Astrocyte (in vitro differentiated cells and primary cell): ENCODE measurements at regions not wholly inside any gene's neighbourhood (a gene's known extent, or its start where the extent isn't known, plus 50 kb on each side); places are given as distances from the start of the nearest gene placed in this dataset.

Source experiments
- DNase-seq: peaks from one replicate; pipeline ENCODE4 v3.0.0-alpha.2; 2010; ENCODE audit warnings: low read depth
- FAIRE-seq: peaks from 2 replicates; lab custom pipeline; 2011; peaks lifted over from hg19 to GRCh38; lab: Jason Lieb, UNC
- H2AFZ ChIP-seq: 2 replicates; pipeline ENCODE4 v1.6.0; 2012; ENCODE audit warnings: low read depth, low read length, inconsistent platforms
- H3K27ac ChIP-seq: 2 replicates; pipeline ENCODE4 v1.5.1; 2011; ENCODE audit warnings: low read depth, low read length, inconsistent platforms
- H3K27me3 ChIP-seq: 2 replicates; pipeline ENCODE4 v1.6.0; 2011; ENCODE audit warnings: low read length, inconsistent platforms; ENCODE audit not compliant: insufficient read depth
- H3K36me3 ChIP-seq: 2 replicates; pipeline ENCODE4 v1.5.1; 2011; ENCODE audit warnings: low read length, inconsistent platforms; ENCODE audit not compliant: insufficient read depth
- H3K4me1 ChIP-seq: 2 replicates; pipeline ENCODE4 v1.5.1; 2011; ENCODE audit warnings: low read length, inconsistent platforms; ENCODE audit not compliant: insufficient read depth
- H3K4me2 ChIP-seq: 2 replicates; pipeline ENCODE4 v1.6.0; 2012; ENCODE audit warnings: low read length, inconsistent platforms
- H3K4me3 ChIP-seq: 2 replicates; pipeline ENCODE4 v1.5.1; 2011; ENCODE audit warnings: low read depth, mild to moderate bottlenecking, low read length, inconsistent platforms; ENCODE audit not compliant: insufficient read depth
- H3K79me2 ChIP-seq: 2 replicates; pipeline ENCODE4 v1.6.0; 2012; ENCODE audit warnings: mild to moderate bottlenecking, low read length, inconsistent platforms; ENCODE audit not compliant: insufficient read depth
- H3K9ac ChIP-seq: 2 replicates; pipeline ENCODE4 v1.6.0; 2012; ENCODE audit warnings: mild to moderate bottlenecking, low read length, inconsistent platforms
- H3K9me3 ChIP-seq: 2 replicates; pipeline ENCODE4 v1.5.1; 2012; ENCODE audit warnings: low read depth, mild to moderate bottlenecking, low read length, inconsistent platforms; ENCODE audit not compliant: insufficient read depth
- H4K20me1 ChIP-seq: 2 replicates; pipeline ENCODE4 v1.6.0; 2012; ENCODE audit warnings: low read length, inconsistent platforms; ENCODE audit not compliant: insufficient read depth
- H3K27ac Mint-ChIP-seq: one replicate; pipeline ENCODE4 v1.8.0; 2021; ENCODE audit warnings: mild to moderate bottlenecking, mixed read lengths; ENCODE audit not compliant: unreplicated experiment
- H3K27me3 Mint-ChIP-seq: one replicate; pipeline ENCODE4 v1.8.0; 2021; ENCODE audit warnings: low read depth, mixed read lengths; ENCODE audit not compliant: unreplicated experiment
- H3K36me3 Mint-ChIP-seq: one replicate; pipeline ENCODE4 v1.8.0; 2021; ENCODE audit warnings: low read depth, mixed read lengths; ENCODE audit not compliant: unreplicated experiment
- H3K4me1 Mint-ChIP-seq: one replicate; pipeline ENCODE4 v1.8.0; 2021; ENCODE audit warnings: low read depth, mixed read lengths; ENCODE audit not compliant: unreplicated experiment
- H3K4me3 Mint-ChIP-seq: one replicate; pipeline ENCODE4 v1.8.0; 2021; ENCODE audit warnings: mild to moderate bottlenecking, moderate library complexity, mixed read lengths; ENCODE audit not compliant: unreplicated experiment
- H3K9me3 Mint-ChIP-seq: one replicate; pipeline ENCODE4 v1.8.0; 2021; ENCODE audit warnings: mild to moderate bottlenecking, mixed read lengths; ENCODE audit not compliant: unreplicated experiment
- EZH2 ChIP-seq: IDR thresholded peaks from 2 replicates; pipeline ENCODE4 v1.6.1; 2012; ENCODE audit warnings: mild to moderate bottlenecking, low read length, inconsistent platforms; ENCODE audit not compliant: insufficient read depth
- TF ChIP-seq, protein P1 (sequence below): IDR thresholded peaks from 2 replicates; pipeline ENCODE4 v1.5.1; 2011; ENCODE audit warnings: low read depth, mild to moderate bottlenecking, inconsistent platforms, low read length, moderate library complexity; ENCODE audit not compliant: insufficient read depth

DNA sequence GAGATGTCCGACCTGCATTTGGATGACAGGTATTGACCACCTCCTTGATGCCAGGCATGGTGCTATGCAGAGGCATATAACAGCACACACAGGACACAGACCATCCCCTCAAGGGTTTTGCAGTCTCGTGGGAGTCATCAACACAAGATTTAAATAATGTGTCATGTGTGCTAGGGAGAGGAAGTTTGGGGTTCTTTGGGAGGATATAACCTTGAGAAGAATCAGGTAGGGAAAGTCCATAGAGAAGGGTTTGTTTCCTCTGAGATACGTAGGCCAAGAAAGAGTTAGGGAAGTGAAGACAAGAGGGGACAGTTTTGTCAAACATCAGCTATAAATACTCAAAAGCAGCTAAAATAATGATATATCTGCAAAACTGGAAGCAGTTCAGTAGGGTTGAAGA, 215.9 kb upstream of the RBFOX1 start:
- H3K9me3 ChIP-seq, result peaks cover 4% of the 10 kb centered on the region
- no peaks in the 10 kb centered on the region for H3K4me1 ChIP-seq
- no peak overlapping the region for H3K27ac ChIP-seq
- Mint-ChIP-seq H3K4me3 (no peak overlapping the region), H3K4me1 (no peaks in the 10 kb centered on the region), H3K27me3 (peaks cover 4% of the 10 kb centered on the region), H3K36me3 (no peaks in the 10 kb centered on the region), H3K9me3 (no peaks in the 10 kb centered on the region), H3K27ac (no peak overlapping the region)
- H3K36me3 ChIP-seq, result no peaks in the 10 kb centered on the region
- no peak overlapping the region for H3K9ac ChIP-seq
- no peaks in the 10 kb centered on the region for H3K79me2 ChIP-seq
- H3K4me3 ChIP-seq, result no peak overlapping the region
- TF ChIP-seq, protein P1, sequence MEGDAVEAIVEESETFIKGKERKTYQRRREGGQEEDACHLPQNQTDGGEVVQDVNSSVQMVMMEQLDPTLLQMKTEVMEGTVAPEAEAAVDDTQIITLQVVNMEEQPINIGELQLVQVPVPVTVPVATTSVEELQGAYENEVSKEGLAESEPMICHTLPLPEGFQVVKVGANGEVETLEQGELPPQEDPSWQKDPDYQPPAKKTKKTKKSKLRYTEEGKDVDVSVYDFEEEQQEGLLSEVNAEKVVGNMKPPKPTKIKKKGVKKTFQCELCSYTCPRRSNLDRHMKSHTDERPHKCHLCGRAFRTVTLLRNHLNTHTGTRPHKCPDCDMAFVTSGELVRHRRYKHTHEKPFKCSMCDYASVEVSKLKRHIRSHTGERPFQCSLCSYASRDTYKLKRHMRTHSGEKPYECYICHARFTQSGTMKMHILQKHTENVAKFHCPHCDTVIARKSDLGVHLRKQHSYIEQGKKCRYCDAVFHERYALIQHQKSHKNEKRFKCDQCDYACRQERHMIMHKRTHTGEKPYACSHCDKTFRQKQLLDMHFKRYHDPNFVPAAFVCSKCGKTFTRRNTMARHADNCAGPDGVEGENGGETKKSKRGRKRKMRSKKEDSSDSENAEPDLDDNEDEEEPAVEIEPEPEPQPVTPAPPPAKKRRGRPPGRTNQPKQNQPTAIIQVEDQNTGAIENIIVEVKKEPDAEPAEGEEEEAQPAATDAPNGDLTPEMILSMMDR, result no peak
- TF ChIP-seq EZH2, result no peak
- no peak overlapping the region for H2AFZ ChIP-seq
- H4K20me1 ChIP-seq, result no peaks in the 10 kb centered on the region
- no peaks in the 10 kb centered on the region for H3K27me3 ChIP-seq
- FAIRE-seq, result no peak
- H3K4me2 ChIP-seq, result no peak overlapping the region
- DNase-seq, result no peak

DNA sequence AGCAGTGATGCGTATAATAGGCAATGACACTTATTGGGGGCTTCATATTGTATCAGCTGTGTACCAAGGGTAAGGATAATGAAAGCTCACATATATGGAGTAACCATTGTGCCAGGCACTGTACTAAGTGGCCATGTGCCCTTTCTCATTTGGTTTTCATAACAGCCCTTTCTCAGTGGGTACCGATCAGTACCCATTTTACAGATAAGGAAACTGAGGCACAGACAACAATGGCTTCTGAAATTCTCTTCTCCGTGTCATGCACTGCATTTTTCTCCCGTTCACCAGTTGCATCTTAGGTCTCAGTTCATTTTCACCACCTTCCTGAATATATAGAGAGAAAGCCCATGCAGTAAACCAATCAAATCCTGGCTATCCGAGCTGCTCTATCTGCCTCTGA, 216.7 kb upstream of the RBFOX1 start:
- H3K36me3 Mint-ChIP-seq, result no peaks in the 10 kb centered on the region
- H3K9me3 Mint-ChIP-seq, result no peaks in the 10 kb centered on the region

DNA sequence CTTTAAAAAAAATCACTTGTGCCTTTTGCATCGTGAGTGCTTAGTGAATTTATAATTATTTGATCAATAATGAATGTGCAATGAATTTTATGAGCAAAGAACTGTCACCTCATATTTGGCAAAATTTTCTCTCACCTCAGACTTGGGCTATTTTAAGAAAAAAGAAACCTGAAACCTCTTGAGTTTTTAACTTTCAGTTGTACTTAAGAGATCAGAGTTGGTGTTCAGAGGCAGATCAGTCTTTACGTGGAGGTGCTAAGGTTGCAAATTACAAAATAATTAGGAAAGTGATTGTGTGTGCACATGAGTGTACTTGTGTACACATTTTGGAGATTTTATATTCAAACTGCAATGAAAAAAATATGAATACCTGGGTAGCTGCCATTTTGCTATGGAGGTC, 218.7 kb upstream of the RBFOX1 start:
- Mint-ChIP-seq H3K27ac (no peak overlapping the region), H3K4me3 (no peak overlapping the region), H3K36me3 (no peaks in the 10 kb centered on the region), H3K9me3 (no peaks in the 10 kb centered on the region), H3K27me3 (peaks cover 4% of the 10 kb centered on the region), H3K4me1 (no peaks in the 10 kb centered on the region)
- Histone ChIP-seq H3K4me3 (no peak overlapping the region), H3K4me1 (no peaks in the 10 kb centered on the region), H3K4me2 (no peak overlapping the region), H3K9me3 (peaks cover 2% of the 10 kb centered on the region), H2AFZ (no peak overlapping the region), H4K20me1 (no peaks in the 10 kb centered on the region), H3K36me3 (no peaks in the 10 kb centered on the region), H3K27me3 (no peaks in the 10 kb centered on the region), H3K9ac (no peak overlapping the region), H3K79me2 (no peaks in the 10 kb centered on the region), H3K27ac (no peak overlapping the region)
- no peak for DNase-seq
- TF ChIP-seq EZH2, result no peak
- TF ChIP-seq, protein P1, result no peak
- FAIRE-seq, result no peak

More for the DNA sequence above, 216.7 kb upstream of the RBFOX1 start:
- Histone ChIP-seq H2AFZ (no peak overlapping the region), H3K27me3 (no peaks in the 10 kb centered on the region), H3K36me3 (no peaks in the 10 kb centered on the region), H3K9ac (no peak overlapping the region), H3K4me3 (no peak overlapping the region), H3K9me3 (peaks cover 4% of the 10 kb centered on the region), H3K27ac (no peak overlapping the region), H4K20me1 (no peaks in the 10 kb centered on the region), H3K4me2 (no peak overlapping the region), H3K79me2 (no peaks in the 10 kb centered on the region), H3K4me1 (no peaks in the 10 kb centered on the region)
- DNase-seq, result no peak
- Mint-ChIP-seq H3K4me3 (no peak overlapping the region), H3K27ac (no peak overlapping the region), H3K27me3 (peaks cover 4% of the 10 kb centered on the region), H3K4me1 (no peaks in the 10 kb centered on the region)
- no peak for TF ChIP-seq EZH2
- TF ChIP-seq, protein P1, result no peak
- no peak for FAIRE-seq
